ENCODE measurements at regions not wholly inside any gene's neighbourhood (a gene's known extent, or its start where the extent isn't known, plus 50 kb on each side); places are given as distances from the start of the nearest gene placed in this dataset.
"Not testable (repeated sequence)": the region's sequence is repeated elsewhere in the genome, so short reads cannot be mapped to it uniquely, and the experiment has no call there.

DNA sequence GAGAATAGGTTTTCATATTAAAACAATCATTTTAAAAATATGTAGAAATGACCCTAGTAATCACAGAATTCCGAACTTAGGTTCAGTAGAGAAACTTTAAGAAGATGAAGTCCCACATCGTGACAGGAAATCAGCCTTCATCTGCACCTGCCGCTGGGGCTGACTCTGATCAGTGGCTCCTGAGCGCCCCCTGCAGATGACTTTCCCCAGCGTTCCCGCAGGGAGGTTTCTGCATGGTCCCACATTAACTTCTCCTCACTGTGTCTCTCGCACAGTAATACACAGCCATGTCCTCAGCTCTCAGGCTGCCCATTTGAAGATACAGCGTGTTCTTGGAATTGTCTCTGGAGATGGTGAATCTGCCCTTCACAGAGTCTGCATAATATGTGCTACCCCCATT is 1131.1 kb downstream of the TMEM121 start:
- DNase-seq (ENCODE audit: low read depth in 2 of 2) = peak in 1 of 2 donors; percentile 41

DNA sequence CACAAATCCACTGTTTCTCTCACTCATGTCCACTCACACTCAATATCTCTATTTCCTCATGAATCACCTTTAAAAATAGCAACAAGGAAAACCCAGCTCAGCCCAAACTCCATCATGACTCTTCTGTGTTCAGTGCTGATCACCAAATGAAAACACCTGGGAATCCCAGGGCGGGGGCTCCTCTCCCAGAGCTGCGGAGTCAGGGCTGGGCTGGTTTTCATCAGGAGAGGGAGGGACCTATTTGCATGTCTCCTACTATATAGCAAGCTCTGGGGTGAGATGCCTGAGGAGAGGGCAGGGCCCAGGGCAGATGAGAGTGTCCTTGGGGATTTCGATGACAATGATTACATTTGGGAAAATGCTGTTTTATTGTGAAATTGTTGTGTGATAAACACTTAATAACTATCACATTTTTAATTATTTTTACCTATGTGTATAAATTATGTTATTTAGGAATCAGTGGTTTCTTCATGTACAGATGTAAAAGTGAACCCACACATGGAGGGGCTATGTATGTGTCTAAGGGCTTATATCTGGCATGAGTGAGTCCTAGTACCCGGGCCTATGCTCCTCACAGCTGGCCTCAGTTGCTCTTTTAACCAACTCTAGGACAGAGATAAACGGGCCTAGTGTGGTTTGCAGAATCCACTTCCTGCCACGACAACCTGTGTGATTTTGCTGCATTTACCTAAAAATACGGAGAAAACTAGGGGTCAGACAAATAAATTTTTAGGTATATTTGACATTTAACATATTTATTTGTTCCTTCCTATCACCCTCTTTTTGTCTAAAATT is 1131.9 kb downstream of the TMEM121 start:
- DNase-seq (ENCODE audit: low read depth in 2 of 2) = not testable (repeated sequence)

DNA sequence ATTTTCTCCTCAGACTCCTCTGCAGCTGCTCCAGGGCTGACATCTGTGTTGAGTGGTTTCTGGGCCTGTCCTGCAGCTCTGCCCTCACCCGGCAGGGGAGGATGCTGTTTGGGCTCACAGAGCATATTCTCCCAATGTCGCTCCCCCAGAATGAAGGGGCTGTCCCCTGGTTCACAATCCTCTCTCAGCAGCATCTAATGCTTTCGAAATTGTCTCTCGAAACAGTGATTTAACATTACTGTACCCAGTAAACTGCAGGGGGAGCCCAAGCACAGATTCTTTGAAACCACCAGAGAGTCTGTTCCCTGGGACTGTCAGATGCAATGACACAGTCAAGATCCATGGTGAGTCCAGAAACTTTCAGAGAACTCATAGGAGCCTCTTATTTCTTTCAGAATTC is 1135.2 kb downstream of the TMEM121 start:
- peak; percentile 3 to 13 for DNase-seq (ENCODE audit: low read depth in 2 of 2)

DNA sequence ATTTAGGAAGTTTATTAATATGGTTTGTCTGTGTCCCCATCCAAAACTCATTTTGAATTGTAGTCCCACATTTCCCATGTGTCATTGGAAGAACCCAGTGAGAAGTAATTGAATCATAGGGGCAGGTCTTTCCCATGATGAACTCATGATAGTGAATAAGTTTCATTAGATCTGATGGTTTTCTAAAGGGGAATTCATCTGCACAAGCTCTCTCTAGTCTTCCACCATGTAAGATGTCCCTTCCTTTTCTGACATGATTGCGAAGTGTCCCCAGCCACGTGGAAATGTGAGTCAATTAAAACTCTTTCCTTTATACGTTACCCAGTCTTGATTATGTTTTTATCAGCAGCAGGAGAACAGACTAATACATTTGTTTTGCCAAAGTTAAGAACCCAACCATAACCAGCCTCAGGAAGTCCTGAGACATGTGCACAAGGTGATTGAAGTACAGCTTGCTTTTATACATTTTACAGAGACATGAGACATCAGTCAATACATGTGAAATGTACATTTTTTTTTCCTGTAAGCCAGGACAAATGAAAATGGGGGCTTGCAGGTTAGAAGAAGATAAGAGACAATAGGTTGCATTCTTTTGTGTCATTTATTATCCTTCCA is 1136.7 kb downstream of the TMEM121 start:
- no peak for DNase-seq (ENCODE audit: low read depth in 2 of 2)

DNA sequence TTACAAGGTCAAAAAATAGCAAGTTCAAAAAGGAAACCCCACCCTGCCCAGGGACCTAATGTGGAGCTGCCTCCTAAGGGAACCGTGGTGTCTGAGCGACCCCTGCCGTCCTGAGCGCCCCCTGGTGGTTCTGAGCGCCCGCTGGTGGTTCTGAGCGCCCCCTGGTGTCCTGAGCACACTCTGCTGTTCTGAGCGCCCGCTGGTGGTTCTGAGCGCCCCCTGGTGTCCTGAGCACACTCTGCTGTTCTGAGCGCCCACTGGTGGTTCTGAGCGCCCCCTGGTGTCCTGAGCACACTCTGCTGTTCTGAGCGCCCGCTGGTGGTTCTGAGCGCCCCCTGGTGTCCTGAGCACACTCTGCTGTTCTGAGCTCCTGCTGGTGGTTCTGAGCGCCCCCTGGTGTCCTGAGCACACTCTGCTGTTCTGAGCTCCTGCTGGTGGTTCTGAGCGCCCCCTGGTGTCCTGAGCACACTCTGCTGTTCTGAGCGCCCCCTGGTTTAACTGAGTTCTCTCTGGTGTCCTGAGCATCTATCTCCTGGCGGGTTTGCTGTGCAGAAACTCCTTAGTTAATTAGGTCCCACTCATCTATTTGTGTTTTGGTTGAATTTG is 1137.5 kb downstream of the TMEM121 start:
- DNase-seq (ENCODE audit: low read depth in 2 of 2) = peak; percentile 35 to 38

DNA sequence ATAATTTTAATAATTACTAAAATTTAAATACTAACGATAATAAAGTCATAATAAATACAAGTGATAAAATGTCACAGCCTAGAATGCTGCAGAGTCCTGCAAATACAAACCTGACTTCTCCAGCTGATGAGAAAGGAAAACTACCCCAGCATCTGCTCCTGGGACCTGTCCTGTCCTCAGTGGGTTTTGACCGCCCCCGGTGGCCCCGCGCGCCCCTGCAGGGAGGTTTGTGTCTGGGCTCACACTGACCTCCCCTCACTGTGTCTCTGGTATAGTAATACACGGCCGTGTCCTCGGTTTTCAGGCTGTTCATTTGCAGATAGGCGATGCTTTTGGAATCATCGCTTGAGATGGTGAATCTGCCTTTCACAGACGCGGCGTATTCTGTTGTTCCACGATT is 1139.4 kb downstream of the TMEM121 start:
- DNase-seq (ENCODE audit: low read depth in 2 of 2) = no peak

DNA sequence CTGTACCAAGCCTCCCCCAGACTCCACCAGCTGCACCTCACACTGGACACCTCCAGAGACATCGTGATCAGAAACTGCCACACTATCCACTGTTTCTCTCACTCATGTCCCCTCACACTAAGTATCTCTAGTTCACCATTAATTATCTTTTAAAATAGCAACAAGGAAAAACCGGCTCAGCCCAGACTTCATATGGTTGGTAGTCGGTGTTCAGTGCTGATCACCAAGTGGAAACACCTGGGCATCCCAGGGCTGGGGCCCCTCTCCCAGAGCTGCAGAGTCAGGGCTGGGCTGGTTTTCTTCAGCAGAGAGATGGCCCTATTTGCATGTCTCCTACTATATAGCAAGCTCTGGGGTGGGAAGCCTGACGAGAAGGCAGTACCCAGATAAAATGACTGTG is 1140.0 kb downstream of the TMEM121 start:
- DNase-seq (ENCODE audit: low read depth in 2 of 2) = no peak

DNA sequence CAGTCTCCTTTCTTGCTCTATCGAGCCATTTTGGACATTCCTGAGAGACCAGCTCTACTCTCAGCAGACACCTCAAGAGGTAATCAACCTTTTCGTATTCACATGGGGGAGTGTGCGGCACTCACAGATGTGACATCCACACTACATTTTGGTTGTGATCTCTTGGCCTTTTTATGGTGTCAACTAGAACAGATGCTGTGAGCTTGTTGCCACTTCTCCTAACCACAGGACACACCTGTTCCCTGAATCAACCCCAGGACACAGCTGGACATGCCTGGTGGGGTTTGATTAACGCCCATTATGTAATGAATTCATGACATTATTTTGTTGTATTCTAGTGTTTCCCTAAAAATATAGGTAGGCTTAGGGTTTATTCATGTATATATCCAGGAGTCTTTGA is 1143.6 kb downstream of the TMEM121 start:
- no peak for DNase-seq (ENCODE audit: low read depth in 2 of 2)

DNA sequence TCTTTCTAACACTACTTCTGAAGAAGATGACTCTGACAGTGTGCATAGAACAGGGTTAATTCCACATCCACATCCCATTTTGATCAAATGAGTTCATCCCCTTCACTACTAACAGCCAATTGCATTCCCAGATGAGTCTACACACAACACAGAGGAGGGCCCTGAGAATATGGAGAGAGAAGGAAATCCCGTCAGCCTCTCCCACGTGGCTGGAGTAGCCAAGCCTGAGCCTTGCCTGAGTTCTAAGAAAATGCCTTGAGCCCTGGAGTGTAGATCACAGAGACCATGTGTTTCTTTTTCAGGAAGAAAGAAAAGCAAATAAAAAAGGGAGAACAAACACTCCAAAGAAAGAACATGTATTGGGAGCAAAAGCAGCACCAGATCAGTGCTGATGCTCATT is 1147.7 kb downstream of the TMEM121 start:
- not testable (repeated sequence) for DNase-seq (ENCODE audit: low read depth in 2 of 2)

DNA sequence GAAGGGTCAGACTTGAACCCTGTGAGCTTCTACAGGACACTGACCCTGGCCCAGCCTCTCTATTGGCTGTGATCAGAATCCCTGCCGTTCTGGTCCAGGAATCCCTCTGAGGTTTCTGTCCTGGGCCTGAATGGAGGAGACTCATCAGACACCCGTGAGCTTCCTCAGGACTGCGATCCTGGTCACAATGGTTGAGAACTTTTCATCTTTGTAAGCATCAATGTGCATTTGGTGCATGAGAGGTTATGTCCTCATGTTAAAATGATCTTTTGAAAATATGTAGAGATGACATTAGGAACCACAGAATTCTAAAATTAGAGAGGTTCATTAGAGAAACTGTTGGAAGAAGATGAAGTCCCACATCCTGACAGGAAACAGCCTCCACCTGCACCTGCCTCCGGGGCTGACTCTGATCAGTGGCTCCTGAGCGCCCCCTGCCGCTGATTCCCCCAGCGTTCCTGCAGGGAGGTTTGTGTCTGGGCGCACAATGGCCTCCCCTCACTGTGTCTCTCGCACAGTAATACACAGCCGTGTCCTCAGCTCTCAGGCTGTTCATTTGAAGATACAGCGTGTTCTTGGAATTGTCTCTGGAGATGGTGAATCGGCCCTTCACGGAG is 1148.2 kb downstream of the TMEM121 start:
- peak in 1 of 2 donors; percentile 43 for DNase-seq (ENCODE audit: low read depth in 2 of 2)

DNA sequence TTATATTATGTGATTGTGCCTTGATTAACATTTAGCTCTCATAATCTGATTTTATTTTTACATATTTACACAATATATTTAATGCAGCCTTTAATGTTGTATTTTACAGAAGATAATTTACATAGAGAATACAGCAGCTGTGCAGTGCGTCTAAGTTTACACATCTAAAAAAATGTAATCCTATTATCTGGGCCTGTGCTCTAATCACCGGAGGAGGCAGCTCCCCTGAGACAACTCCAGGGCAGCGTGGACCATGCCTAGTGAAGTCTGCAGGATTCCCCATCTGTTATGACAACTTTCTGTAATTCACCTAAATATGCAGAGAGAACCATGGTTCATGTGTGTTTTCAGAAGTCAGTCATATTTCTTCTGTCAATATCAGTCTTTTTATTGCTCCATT is 1149.3 kb downstream of the TMEM121 start:
- not testable (repeated sequence) for DNase-seq (ENCODE audit: low read depth in 2 of 2)

DNA sequence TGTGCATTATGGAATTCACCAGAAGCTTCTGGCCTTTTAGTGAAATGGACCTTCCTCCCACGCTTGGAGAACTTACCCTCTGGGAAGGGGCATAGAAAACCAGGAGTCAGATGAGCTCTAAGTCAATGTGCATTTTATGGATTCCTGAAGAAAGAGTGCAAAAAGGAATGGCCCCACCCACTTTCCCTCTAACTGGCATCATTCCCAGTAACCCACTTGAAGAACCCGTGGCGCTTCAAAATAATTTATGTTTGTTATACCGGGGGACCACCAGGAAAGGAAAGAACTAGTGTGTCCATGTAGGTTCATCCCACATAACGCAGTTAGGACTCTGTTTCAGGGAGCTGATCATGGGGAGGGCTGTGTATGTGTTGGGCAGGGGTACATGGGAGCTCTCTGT is 1153.4 kb downstream of the TMEM121 start:
- DNase-seq (ENCODE audit: low read depth in 2 of 2) = no peak

DNA sequence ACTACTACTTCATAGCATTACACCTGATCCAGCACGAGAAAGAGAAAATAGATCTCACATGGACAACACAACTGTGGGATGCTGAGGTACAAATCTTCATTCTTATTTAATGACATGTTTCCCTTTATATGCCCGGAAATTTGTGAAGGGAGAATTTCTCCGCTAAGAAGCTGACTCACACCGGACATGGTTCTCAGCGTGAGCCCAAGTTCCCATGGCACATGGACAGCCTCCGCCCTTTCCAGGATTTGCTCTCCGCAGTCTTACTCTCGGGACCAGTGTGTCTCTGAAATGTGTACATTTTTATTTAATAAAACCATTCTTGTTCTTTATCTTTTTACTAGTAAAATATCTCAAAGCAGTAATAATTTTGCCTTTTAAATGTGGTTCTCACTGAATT is 1154.8 kb downstream of the TMEM121 start:
- no peak for DNase-seq (ENCODE audit: low read depth in 2 of 2)

DNA sequence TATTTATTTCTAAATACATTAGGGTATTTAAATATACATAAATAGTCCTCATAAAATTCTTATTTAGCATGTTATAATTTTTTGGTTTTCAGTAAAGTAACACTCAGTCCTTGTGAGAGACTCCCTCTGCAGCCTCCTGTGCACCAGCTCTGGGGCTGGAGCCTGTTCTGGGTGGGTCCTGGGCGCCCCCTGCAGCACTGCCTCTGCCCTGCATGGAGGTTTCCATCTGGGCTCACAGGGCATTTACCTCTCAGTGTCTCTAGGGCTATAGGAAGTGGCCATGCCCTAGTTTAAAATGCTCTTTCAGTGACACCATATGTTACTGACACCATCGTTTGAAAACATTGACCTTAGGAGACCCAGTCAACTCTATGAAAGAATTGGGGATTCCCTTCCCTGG is 1155.2 kb downstream of the TMEM121 start:
- no peak for DNase-seq (ENCODE audit: low read depth in 2 of 2)

DNA sequence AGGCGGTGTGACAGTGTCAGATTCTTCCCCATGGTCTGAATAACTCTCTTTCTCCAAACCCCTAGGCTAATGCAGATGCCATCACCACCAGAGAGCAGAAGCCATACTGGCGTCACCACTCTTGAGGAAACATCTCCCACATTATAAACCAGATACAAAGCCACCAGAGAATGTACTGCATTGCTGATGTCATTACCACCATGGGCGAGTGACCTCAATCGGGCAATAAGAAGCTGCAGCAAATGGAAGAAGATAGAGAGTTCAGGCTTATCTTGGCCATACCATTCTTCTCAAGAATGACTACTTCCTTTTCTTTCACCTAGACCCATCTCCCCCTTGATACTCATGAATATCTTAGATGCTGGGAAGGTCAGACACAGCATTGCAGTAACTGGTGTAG is 1157.2 kb downstream of the TMEM121 start:
- no peak for DNase-seq (ENCODE audit: low read depth in 2 of 2)

DNA sequence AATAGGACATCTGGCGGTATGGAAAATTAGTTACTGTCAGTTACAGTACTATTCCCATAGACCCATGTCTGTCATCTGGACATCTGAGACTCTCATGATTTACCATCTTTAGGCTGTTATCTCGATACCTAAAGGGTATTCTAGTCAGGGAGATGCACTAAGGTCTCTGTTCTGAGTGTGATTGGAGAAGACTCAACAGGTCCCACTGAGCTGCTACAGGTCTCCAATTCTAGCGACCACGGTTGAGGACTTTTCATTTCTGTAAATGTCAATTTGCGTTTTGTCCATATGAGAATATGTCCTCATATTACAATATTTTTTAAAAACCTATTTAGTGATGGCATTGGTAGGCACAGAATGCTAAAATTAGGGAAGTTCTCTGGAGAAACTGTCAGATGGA is 1160.2 kb downstream of the TMEM121 start:
- no peak for DNase-seq (ENCODE audit: low read depth in 2 of 2)

DNA sequence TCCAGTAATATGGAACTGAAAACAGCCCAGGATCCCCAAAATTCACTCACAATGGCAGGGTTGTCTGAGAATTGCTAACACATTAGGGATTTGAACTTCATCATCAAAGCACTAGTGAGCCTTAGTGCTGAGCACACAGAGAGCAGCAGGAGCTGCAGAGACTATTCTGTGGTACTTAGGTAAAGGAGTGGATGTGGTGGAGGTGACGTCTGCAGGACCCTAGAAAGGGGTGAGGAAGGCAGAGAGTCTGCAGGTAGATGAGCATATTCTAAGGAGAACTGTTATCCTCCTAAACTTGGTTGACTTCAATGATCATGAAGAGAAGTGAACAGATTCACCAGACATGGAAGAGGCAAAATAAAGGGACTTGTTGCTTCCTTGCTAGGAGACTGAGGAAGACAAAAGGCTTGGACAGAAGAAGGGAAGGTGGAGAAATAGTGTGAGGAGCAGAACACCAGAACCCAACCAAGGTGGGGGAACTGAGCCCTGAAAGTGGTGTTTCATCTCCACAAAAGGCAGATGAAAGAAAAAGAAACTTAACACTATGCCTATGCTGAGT is 1164.0 kb downstream of the TMEM121 start:
- DNase-seq (ENCODE audit: low read depth in 2 of 2) = no peak

DNA sequence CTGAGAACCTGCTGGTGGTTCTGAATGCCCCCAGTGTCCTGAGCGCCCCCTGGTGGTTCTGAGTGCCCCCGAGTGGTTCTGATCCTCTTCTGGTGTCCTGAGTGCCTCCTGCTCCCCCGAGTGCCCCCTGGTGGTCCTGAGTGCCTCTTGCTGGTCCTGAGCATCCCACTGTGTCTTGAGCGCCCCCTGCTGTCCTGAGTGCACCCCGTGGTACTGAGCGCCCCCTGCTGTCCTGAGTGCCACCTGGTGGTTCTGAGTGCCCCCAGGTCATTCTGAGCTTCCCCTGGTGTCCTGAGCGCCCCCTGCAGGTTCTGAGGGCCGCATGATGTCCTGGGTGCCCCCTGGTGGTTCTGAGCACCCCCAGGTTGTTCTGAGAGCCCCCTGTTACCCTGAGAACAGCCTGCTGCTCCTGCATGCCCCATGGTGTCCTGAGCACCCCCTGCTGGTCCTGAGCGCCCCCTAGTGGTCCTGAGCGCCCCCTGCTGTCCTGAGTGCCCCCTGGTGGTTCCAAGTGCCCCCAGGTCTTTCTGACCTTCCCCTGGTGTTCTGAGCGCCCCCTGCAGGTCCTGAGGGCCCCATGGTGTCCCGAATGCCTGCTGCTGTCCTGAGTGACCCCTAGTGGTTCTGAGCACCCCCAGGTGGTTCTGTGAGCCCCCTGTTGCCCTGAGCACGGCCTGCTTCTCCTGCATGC is 1165.4 kb downstream of the TMEM121 start:
- DNase-seq (ENCODE audit: low read depth in 2 of 2) = peak in 1 of 2 donors; percentile 16

DNA sequence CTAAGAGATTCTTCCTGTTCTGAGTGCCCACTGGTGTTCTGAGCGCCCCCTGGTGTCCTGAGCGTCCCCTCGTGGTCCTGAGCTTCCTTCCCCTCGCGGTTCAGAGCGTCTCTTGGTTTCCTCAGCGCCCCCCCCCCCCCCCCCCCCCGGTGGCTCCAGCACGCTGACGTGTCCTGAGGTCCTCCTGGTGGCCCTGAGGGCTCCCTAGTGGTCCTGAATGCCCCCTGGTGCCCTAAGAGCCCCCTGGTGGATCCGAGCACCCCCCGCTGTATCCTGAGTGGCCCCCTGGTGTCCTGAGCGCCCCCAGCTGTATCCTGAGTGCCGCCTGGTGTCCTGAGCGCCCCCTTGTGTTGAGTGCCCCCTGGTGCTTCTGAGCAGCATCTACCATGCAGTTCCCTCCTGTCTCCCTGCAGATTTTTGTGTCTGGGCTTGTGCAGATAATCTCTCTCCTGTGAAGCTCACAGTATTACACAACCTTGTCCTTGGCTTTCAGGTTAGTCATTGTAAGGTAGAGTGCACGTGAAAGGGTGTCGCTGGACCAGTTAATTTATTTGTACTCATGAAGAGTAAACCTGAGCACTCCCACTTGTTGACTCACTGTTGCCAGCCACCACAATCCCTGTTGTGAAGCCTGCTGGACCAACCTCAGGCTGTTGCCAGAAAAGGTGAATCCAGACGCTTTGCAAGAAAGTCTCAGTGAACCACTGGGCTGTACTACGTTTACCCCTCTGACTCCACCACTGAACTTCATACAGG is 1168.4 kb downstream of the TMEM121 start:
- DNase-seq (ENCODE audit: low read depth in 2 of 2) = peak; percentile 30 to 40

DNA sequence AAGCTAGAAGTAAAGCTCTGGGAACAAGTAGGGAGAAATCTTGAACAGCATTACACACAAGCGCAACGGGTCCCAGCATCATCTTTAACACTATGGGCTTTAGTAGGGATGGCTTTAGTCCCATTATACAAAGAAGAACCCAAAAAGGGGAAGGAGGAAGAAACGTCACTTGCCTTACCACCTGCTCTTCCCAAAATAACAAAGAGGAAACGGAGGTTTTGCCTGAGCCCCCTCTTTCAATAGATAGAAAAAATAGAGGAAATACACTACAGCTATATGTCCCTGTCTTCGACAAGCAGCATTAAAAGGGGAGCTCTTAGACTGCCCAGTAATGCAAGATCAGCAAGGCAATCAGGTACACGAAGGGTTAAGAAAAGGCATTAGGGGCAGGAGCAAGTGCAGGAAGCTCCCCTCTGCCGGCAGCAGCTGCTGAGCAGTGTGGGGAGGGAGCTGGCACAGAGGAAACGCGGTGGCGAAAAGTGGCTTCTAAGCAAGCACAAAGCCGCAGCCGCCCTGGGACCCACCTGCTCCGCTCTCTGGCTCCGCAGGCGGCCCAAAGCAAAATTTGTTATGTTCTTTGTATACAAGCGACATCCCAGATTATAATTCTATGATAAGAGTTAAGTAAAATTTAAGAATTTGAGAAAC is 1172.4 kb downstream of the TMEM121 start:
- DNase-seq (ENCODE audit: low read depth in 2 of 2) = not testable (repeated sequence)

All from stimulated activated CD8-positive, alpha-beta memory T cell treated with anti-CD3 and anti-CD28 coated beads, Interleukin-7, amount 100 ng/mL, for 4 hours (primary cell).